NB4 (cell line): ENCODE measurements at regions not wholly inside any gene's neighbourhood (a gene's known extent, or its start where the extent isn't known, plus 50 kb on each side); places are given as distances from the start of the nearest gene placed in this dataset.

Experiments
- DNase-seq: peaks from one replicate; pipeline ENCODE4 v3.0.0; 2010; ENCODE audit warnings: low read depth
- H3K4me3 ChIP-seq: one replicate; pipeline ENCODE4 v1.5.1; 2011; ENCODE audit warnings: mild to moderate bottlenecking, low read depth, low read length, moderate library complexity
- MYC ChIP-seq: IDR thresholded peaks from 2 replicates; pipeline ENCODE4 v1.6.1; 2011; ENCODE audit warnings: low read depth, low read length
- POLR2A ChIP-seq: IDR thresholded peaks from 2 replicates; pipeline ENCODE4 v1.6.1; 2011; ENCODE audit warnings: mild to moderate bottlenecking; ENCODE audit not compliant: insufficient read length; ENCODE audit errors: extremely low read depth
- TF ChIP-seq, protein P1 (sequence below): IDR thresholded peaks from 2 replicates; pipeline ENCODE4 v1.6.1; 2011; ENCODE audit warnings: low read depth, low read length
- TF ChIP-seq, protein P2 (sequence below): IDR thresholded peaks from one replicate; pipeline ENCODE4 v1.5.1; 2012; ENCODE audit warnings: low read depth, low read length

DNA sequence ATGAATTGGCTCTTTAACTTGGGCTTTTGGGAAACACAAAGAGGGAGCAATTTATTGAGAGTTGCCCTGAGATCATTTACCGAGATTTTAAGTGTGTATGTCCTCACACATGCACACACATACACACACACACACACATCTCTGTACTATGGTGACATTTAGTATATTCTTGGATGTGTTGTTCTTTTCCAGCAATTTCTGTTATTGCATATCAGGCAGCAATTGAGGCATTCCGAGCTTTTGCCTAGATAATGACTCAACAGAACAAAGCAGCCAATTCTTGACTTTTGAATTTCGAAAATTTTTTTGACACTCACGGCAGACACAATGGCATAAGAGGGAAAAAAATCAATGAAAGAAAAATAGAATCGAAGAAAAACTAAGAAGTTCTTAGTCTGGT, 248.5 kb downstream of the DUSP6 start:
- no peak for DNase-seq

DNA sequence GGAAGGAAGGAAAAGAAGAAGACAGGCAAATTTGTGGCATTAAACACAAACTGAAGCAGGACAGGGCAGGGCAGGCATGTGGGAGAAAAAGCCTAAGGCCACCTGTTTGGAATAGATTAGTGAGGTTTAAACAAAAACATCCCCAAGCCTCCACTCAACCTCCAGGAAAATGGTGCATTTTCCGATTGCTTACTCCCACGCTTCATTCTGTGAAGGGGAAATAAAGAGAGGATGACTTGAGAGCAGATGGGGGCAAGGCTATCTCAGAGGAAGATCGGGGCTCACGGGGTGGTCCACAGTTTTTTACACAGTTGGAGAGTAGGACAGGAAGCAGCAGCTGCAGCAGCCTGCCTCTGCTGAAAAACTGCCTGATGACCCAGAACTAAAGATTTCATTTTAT, 250.9 kb downstream of the DUSP6 start:
- DNase-seq: no peak
- no peak for TF ChIP-seq MYC
- TF ChIP-seq POLR2A: no peak
- TF ChIP-seq, protein P1, sequence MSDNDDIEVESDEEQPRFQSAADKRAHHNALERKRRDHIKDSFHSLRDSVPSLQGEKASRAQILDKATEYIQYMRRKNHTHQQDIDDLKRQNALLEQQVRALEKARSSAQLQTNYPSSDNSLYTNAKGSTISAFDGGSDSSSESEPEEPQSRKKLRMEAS: no peak
- TF ChIP-seq, protein P2, sequence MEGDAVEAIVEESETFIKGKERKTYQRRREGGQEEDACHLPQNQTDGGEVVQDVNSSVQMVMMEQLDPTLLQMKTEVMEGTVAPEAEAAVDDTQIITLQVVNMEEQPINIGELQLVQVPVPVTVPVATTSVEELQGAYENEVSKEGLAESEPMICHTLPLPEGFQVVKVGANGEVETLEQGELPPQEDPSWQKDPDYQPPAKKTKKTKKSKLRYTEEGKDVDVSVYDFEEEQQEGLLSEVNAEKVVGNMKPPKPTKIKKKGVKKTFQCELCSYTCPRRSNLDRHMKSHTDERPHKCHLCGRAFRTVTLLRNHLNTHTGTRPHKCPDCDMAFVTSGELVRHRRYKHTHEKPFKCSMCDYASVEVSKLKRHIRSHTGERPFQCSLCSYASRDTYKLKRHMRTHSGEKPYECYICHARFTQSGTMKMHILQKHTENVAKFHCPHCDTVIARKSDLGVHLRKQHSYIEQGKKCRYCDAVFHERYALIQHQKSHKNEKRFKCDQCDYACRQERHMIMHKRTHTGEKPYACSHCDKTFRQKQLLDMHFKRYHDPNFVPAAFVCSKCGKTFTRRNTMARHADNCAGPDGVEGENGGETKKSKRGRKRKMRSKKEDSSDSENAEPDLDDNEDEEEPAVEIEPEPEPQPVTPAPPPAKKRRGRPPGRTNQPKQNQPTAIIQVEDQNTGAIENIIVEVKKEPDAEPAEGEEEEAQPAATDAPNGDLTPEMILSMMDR: no peak
- H3K4me3 ChIP-seq: no peak overlapping the region

More for the DNA sequence above, 248.5 kb downstream of the DUSP6 start:
- TF ChIP-seq POLR2A (no peak), MYC (no peak)
- TF ChIP-seq, protein P2: no peak
- TF ChIP-seq, protein P1: no peak
- no peak overlapping the region for H3K4me3 ChIP-seq

DNA sequence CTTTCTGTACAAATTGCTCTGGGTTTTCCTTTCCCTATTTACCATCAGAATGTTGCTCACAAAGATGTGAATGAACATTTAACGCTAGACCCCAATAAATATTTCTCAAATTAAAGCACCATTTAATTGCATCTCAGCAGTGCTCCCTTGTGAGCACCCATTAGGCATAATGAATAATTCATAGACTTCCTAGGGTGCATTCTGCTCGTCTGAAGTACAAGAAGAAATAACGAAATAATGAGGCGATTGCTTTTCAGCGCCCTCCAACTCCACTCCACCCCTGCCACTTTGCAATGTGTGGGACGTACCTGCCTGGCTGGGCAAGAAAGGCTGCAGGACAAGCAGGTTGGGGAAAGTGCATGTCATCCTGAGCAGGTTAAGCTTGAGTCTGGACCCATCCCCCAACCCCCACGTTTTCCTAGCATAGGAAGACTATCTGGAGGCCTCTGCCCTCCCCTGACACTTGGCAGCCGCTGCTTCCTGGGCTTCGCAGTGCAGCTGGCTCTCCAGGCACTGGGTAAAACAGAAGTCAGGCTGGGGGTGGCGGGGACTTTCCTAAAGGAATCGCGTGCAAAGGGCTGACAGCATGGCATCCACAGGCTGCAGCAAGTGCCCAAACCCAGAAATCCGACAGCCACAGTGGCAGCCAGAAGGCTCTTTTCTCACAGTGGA, 253.7 kb downstream of the DUSP6 start:
- H3K4me3 ChIP-seq: no peak overlapping the region
- TF ChIP-seq POLR2A (no peak), MYC (no peak)
- TF ChIP-seq, protein P1: no peak
- TF ChIP-seq, protein P2: no peak
- no peak for DNase-seq

DNA sequence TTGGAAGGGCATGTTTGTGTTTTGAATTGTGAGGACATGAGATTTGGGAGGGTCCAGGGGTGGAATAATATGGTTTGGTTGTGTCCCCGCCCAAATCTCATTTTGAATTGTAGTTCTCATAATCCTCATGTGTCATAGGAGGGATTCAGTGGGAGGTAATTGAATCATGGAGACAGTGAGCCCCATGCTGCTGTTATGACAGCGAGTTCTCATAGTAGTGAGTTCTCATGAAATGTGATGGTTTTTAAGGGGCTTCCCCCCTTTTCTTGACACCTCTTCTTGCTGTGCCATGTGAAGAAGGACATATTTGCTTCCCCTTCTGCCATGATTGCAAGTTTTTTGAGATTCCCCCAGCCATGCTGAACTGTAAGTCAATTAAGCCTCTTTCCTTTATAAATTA, 260.0 kb downstream of the DUSP6 start:
- DNase-seq: no peak
- no peak overlapping the region for H3K4me3 ChIP-seq
- TF ChIP-seq MYC: no peak
- TF ChIP-seq, protein P1: no peak

DNA sequence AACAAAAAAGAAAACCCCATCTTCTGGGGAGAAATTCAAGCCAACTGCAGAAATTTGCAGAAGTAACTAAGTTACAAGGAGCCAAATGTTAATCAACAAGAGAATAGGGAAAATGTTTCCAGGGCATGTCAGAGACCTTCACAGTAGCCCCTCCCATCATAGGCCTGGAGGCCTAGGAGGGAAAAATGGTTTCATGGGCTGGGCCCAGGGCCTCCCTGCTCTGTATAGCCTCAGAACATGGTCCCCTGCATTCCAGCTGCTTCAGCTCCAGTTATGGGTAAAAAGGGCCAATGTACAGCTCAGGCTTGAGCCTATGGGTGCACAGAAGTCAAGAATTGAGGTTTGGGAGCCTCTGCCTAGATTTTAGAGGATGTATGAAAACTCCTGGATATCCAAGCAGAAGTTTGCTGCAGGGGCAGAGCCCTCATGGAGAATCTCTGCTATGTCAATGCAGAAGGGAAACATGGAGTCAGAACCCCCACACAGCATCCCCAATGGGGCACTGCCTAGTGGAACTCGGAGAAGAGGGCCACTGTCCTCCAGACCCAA, 260.9 kb downstream of the DUSP6 start:
- no peak for DNase-seq
- no peak overlapping the region for H3K4me3 ChIP-seq
- TF ChIP-seq POLR2A (no peak), MYC (no peak)
- TF ChIP-seq, protein P2: no peak
- TF ChIP-seq, protein P1: no peak

DNA sequence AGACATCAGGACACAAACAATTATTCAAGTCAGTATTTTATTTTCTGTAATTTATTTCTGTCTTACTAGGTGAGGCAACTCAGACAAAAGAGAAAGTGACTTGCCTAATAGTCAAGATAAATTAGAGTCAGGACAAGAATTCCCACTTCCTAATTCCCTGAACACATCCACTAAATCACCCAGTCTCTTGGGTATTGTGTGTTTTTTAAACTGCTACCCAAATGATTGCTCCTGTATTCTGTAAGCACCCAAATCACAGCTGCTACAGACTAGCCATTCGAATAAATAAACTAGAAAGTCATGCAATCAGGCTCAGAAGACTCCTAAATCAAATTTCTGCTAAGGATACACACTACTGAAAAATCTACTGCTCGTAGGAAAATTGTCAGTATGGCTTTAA, 263.0 kb downstream of the DUSP6 start:
- DNase-seq: no peak
- no peak overlapping the region for H3K4me3 ChIP-seq
- TF ChIP-seq POLR2A: no peak

DNA sequence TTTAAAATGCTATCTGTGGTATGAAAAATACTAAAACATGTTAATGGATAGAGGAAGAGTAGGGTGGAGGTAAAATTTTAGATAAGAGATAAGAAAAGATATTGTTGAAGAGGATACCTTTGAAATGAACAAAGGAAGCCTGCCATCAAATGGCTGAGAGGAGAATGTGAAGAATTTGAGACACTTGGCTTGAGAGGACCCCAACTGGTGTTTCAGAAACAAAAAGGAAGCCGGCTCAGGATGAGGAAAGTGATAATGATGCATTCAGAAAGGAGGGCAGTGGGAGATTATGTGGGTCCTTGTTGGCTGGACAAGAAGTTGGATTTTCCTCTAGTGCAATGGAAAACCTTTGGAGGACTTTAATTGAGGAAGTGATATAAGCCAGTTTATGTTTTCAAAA, 264.4 kb downstream of the DUSP6 start:
- DNase-seq: no peak
- TF ChIP-seq MYC (no peak), POLR2A (no peak)
- TF ChIP-seq, protein P2: no peak
- TF ChIP-seq, protein P1: no peak
- no peak overlapping the region for H3K4me3 ChIP-seq
